Upper lobe of right lung (tissue), 1 donor: ENCODE measurements at regions not wholly inside any gene's neighbourhood (a gene's known extent, or its start where the extent isn't known, plus 50 kb on each side); places are given as distances from the start of the nearest gene placed in this dataset.

Experiments used
- ATAC-seq: fragments of 200-7000 bp; cut with Tn5 transposase; one replicate; pipeline ENCODE4 v1.9.1; 2020; ENCODE audit warnings: mild to moderate bottlenecking, moderate library complexity
- DNase-seq: peaks from one replicate; pipeline ENCODE4 v3.0.0-alpha.2; 2020
- H3K27ac ChIP-seq: fragments of 200-600 bp; one replicate; pipeline ENCODE4 v1.8.0; 2022
- H3K27me3 ChIP-seq: fragments of 200-600 bp; one replicate; pipeline ENCODE4 v1.8.0; 2022; ENCODE audit warnings: mild to moderate bottlenecking
- H3K36me3 ChIP-seq: fragments of 200-600 bp; one replicate; pipeline ENCODE4 v1.8.0; 2022
- H3K4me1 ChIP-seq: fragments of 200-600 bp; one replicate; pipeline ENCODE4 v1.8.0; 2022
- H3K4me3 ChIP-seq: fragments of 200-600 bp; one replicate; pipeline ENCODE4 v1.8.0; 2022; ENCODE audit warnings: mild to moderate bottlenecking
- H3K9me3 ChIP-seq: fragments of 200-600 bp; one replicate; pipeline ENCODE4 v1.8.0; 2022
- CTCF ChIP-seq: fragments of 200-600 bp; IDR thresholded peaks from one replicate; pipeline ENCODE4 v1.8.0; 2022; ENCODE audit warnings: antibody characterized with exemption
- intact Hi-C: fragments of 100-400 bp; cut with DNase I; formaldehyde crosslinking; loops from one replicate; pipeline ENCODE4 v1.11.0; 2022
- donor health status: DM: no; HTN: yes; CAD: no; lungs with severe emphysema.

DNA sequence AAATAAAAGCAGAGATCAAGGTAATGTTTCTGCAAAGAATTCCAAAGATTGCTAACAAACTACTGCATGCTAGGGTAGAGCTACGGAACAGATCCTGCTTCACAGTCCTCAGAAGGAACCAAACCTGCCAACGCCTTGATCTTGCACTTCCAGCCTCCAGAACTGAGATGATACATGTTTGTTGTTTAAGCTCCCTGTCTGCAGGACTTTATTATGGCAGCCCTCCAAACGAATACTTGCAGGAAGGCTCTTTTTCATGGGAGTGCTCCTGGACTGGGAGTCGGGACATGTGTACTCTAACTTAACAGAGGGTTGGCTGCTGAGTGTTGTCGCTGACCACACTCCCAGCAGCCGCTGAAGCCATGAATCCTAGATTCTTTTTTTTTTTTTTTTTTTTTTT, 808.8 kb upstream of the EEF2KMT start:
- TF ChIP-seq CTCF, result no peak
- no peaks in the 10 kb centered on the region for H3K36me3 ChIP-seq
- intact Hi-C loops, result no loop called here
- DNase-seq, result no peak
- no peak overlapping the region for H3K27ac ChIP-seq
- ATAC-seq, result no peak
- H3K27me3 ChIP-seq, result no peaks in the 10 kb centered on the region
- H3K4me3 ChIP-seq, result no peak overlapping the region
- no peaks in the 10 kb centered on the region for H3K4me1 ChIP-seq
- no peaks in the 10 kb centered on the region for H3K9me3 ChIP-seq

DNA sequence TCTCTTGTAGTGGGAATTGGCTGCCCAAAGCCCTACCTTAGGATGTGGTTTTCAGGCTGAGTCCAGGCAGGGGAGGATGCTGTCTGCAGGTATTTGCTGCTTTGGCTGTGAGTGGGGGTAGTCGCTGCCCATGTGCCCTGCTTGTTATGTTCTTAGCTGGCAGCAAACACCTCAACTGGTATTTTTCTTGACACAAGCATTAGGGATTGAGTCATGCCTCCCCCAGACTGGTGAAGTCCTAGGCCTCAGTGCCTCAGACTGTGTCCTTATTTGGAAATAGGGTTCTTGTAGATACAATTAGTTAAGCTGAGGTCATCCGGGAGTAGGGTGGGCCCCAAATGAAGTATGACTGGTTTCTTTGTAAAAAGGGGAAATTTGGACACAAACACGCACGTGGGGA, 808.3 kb upstream of the EEF2KMT start:
- Histone ChIP-seq H3K4me3 (no peak overlapping the region), H3K9me3 (no peaks in the 10 kb centered on the region), H3K27me3 (no peaks in the 10 kb centered on the region), H3K4me1 (no peaks in the 10 kb centered on the region), H3K36me3 (no peaks in the 10 kb centered on the region), H3K27ac (no peak overlapping the region)
- intact Hi-C loops, result no loop called here
- no peak for ATAC-seq
- no peak for TF ChIP-seq CTCF
- DNase-seq, result no peak

- Histone ChIP-seq H3K4me1 (no peaks in the 10 kb centered on the region), H3K27me3 (no peaks in the 10 kb centered on the region), H3K27ac (no peak overlapping the region), H3K36me3 (no peaks in the 10 kb centered on the region), H3K4me3 (no peak overlapping the region), H3K9me3 (no peaks in the 10 kb centered on the region)
- intact Hi-C loops, result no loop called here
- DNase-seq, result no peak
- no peak for TF ChIP-seq CTCF
- ATAC-seq, result no peak
These were observed 806.2 kb upstream of the EEF2KMT start for GRCh38 chr16:5903832-5904231.

GRCh38 chr16:5903153-5903552, 805.6 kb upstream of the EEF2KMT start:
- no peaks in the 10 kb centered on the region for H3K27me3 ChIP-seq
- DNase-seq (no peak), ATAC-seq (no peak)
- TF ChIP-seq CTCF, result no peak
- intact Hi-C loops, result no loop called here
- no peak overlapping the region for H3K4me3 ChIP-seq
- H3K36me3 ChIP-seq, result no peaks in the 10 kb centered on the region
- H3K4me1 ChIP-seq, result no peaks in the 10 kb centered on the region
- H3K27ac ChIP-seq, result no peak overlapping the region
- H3K9me3 ChIP-seq, result no peaks in the 10 kb centered on the region

DNA sequence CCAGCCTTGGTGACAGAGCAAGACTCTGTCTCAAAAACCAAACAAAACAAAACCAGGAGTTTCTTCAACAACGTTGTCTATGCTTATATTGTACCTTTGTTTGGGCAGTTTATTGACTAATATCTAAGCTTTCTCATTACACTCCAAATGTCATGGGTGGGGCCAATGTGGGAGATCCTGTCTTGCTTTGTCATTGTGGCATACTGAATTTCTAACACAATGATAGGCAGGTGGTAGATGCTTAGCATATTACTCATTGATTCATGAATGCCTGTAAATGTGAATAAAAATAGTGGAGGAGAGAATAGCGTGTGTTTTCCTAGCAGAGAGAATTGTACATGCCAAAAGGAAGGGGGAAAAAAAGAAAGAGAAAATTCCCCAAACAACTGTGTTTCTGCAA, 802.5 kb upstream of the EEF2KMT start:
- DNase-seq (no peak), ATAC-seq (no peak)
- intact Hi-C loops, result no loop called here
- Histone ChIP-seq H3K36me3 (no peaks in the 10 kb centered on the region), H3K27ac (no peak overlapping the region), H3K4me1 (no peaks in the 10 kb centered on the region), H3K4me3 (no peak overlapping the region), H3K9me3 (no peaks in the 10 kb centered on the region), H3K27me3 (no peaks in the 10 kb centered on the region)
- no peak for TF ChIP-seq CTCF

DNA sequence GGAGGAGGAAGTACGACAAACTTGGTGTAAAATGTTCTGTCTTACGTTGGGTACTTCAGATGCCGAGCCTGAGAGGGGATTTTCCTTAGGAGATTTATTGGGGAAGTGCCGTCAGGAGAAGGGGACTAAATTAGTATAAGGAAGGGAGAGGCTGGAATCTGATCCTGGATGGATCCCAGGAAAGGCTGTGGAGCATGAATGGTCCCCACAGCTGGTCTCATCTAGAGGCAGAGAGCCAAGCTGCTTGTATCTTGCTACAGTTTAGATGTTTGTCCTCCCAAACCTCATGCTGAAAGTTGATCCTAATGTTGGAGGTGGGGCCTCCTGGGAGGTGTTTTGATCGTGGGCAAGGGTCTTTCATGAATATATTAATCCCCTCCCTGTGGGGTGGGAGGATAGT, 798.4 kb upstream of the EEF2KMT start:
- Histone ChIP-seq H3K27me3 (no peaks in the 10 kb centered on the region), H3K9me3 (no peaks in the 10 kb centered on the region), H3K36me3 (no peaks in the 10 kb centered on the region), H3K4me1 (no peaks in the 10 kb centered on the region), H3K27ac (no peak overlapping the region), H3K4me3 (no peak overlapping the region)
- no peak for ATAC-seq
- intact Hi-C loops, result no loop called here
- no peak for DNase-seq
- no peak for TF ChIP-seq CTCF
